Fibroblast of pulmonary artery (primary cell): ENCODE measurements at regions not wholly inside any gene's neighbourhood (a gene's known extent, or its start where the extent isn't known, plus 50 kb on each side); places are given as distances from the start of the nearest gene placed in this dataset.
"Not testable (repeated sequence)": the region's sequence is repeated elsewhere in the genome, so short reads cannot be mapped to it uniquely, and the experiment has no call there.

Experiments used
- DNase-seq: peaks from one replicate; pipeline ENCODE4 v3.0.0-alpha.2; 2010; ENCODE audit warnings: low read depth
- H3K4me3 ChIP-seq: replicated peaks from 2 replicates; pipeline ENCODE4 v1.5.1; 2011; ENCODE audit warnings: low read depth, mild to moderate bottlenecking, control low read depth, low read length, moderate library complexity
- CTCF ChIP-seq: IDR thresholded peaks from 2 replicates; pipeline ENCODE4 v1.5.1; 2011; ENCODE audit warnings: mild to moderate bottlenecking, control low read depth, low read length, inconsistent platforms; ENCODE audit errors: missing control alignments

DNA sequence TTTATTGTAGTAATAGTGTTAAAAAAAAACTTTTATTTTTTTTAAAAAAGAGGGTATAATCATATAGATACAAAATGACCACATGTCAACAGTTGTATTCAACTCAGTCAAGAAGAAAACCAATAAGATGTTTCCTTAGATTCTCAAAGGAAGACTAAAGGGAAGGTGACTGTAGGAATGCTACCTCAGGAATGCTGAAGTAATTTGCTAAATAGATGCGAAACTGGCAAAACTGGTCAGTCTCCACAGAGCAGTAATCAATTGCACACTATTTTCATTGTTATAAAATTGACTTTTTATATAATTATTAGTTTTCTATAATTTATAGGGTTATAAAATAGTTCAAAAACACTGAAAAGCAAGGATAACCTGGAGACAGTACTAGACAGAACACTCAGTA lies 204.8 kb downstream of the GABRG2 start:
- no peak overlapping the region for H3K4me3 ChIP-seq
- no peak for TF ChIP-seq CTCF
- DNase-seq = no peak

DNA sequence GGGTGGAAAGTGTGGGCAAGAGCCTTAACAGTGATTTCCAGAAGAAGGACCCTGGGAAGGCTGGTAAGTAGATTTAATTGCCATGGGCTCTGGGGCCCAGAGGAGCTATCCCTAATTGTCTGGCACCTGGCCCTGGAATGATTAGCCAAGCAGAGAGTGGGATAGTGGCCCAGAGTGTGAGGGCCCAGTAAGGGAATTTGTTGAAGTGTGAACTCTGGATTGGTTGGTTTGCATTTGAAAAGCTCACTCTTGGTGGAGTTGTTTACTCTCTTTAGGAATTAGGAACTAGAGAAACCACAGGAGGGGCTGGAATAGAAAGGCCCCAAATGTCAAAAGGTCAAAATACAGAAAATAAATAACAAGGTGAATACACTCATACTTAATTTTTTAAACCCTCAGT lies 207.1 kb downstream of the GABRG2 start:
- H3K4me3 ChIP-seq = no peak overlapping the region
- TF ChIP-seq CTCF = no peak
- no peak for DNase-seq

- not testable (repeated sequence) for H3K4me3 ChIP-seq, DNase-seq
Observed at GRCh38 chr5:162275387-162275786, 207.8 kb downstream of the GABRG2 start.

- no peak for TF ChIP-seq CTCF
- no peak for DNase-seq
Observed at GRCh38 chr5:162282191-162282590, 214.6 kb downstream of the GABRG2 start.

DNA sequence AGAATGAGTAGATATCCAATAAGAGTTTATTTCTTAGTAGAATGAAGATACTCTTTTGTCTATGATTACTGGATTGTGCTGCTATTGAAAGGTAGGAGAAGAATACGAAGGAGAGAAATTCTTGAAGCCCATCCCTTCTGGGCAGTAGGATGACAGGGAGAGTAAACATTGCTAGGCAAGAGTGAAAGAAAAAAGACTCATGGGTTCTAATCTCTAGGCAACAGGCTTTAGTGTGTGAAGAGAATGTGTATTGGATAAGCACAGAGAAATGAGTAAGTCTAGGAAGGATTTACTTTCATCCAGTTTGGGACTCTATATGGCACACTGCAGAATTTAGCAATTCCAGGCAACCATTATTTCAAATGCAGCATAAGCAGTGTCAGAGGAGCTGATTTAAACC lies 216.0 kb downstream of the GABRG2 start:
- TF ChIP-seq CTCF = no peak
- H3K4me3 ChIP-seq = no peak overlapping the region
- DNase-seq = no peak

More at GRCh38 chr5:162282191-162282590, 214.6 kb downstream of the GABRG2 start:
- H3K4me3 ChIP-seq = no peak overlapping the region

DNA sequence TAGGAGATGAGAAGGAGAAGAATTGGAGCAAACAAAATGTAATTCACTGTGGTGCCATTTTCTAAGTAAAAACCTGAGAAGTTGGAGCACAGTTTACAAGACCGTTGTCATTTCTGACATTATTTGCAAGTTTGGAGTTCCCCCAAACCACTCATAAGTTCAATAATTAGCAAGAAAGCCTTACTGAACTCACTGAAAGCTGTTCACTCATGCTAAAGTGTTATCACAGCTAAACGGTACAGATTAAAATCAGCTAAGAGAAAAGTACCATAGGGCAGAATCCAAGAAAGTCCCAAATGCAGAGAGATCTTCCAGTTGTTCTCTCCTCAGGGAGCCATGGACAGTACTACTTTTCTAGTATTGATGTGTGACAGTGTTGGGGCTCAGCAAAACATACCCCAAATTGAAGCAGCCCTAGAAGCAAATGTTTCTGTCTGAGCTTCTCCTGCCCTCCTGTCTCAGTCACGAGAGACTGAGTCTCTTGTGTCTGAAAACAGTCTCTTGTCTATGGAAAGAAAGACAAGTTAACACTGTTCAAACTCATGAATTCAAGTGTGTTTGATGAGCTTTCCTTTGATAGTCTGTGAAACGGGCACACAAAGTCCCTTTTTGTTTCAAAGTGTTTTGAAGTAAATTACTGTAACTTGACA lies 221.2 kb downstream of the GABRG2 start:
- no peak for DNase-seq

GRCh38 chr5:162289489-162289888 lies 221.9 kb downstream of the GABRG2 start:
- no peak for TF ChIP-seq CTCF
- DNase-seq = no peak
- H3K4me3 ChIP-seq = no peak overlapping the region

More for the DNA sequence above, 221.2 kb downstream of the GABRG2 start:
- TF ChIP-seq CTCF = no peak
- no peak overlapping the region for H3K4me3 ChIP-seq
